ENCODE measurements at regions not wholly inside any gene's neighbourhood (a gene's known extent, or its start where the extent isn't known, plus 50 kb on each side); places are given as distances from the start of the nearest gene placed in this dataset.

- peaks cover 42% of the 10 kb centered on the region for H3K27me3 ChIP-seq
- H2AFZ ChIP-seq, result no peak overlapping the region
- peak overlapping the region; percentile 82 for H3K4me2 ChIP-seq
Observed at GRCh38 chr17:36703860-36704266, 102.5 kb downstream of the MRM1 start.

GRCh38 chr17:36705283-36705795, 104.0 kb downstream of the MRM1 start:
- no peaks in the 10 kb centered on the region for H3K9me2 ChIP-seq (replicated peaks; ENCODE audit: insufficient read depth)
- WGBS (ENCODE audit: low lambda C conversion rate, missing lambda C conversion rate), result 81% methylated on average over 9 of the region's 9 CpGs
- TF ChIP-seq CTCF (IDR thresholded peaks at IDR 0.05; ENCODE audit: poor library complexity) (no peak), EZH2 (IDR thresholded peaks at IDR 0.05; ENCODE audit: borderline replicate concordance) (no peak), EZH2phosphoT487 (IDR thresholded peaks at IDR 0.05; ENCODE audit: low read depth, severe bottlenecking, unreplicated experiment) (no peak)
- no peak overlapping the region for H3K4me2 ChIP-seq
- peaks cover 40% of the 10 kb centered on the region for H3K27me3 ChIP-seq
- H3K4me3 ChIP-seq, result no peak overlapping the region
- H2AFZ ChIP-seq, result no peak overlapping the region
- no peaks in the 10 kb centered on the region for H3K4me1 ChIP-seq (ENCODE audit: insufficient read depth)
- no peak overlapping the region for H3K27ac ChIP-seq
- no peaks in the 10 kb centered on the region for H3K79me2 ChIP-seq
- no peak for DNase-seq (ENCODE audit: low spot score)
- H3K9me3 ChIP-seq (ENCODE audit: low read depth), result no peaks in the 10 kb centered on the region
- H3K36me3 ChIP-seq (replicated peaks; ENCODE audit: insufficient read depth, low read depth), result no peaks in the 10 kb centered on the region
- no peaks in the 10 kb centered on the region for H4K20me1 ChIP-seq (ENCODE audit: insufficient read depth, poor library complexity, severe bottlenecking)

More at GRCh38 chr17:36703860-36704266, 102.5 kb downstream of the MRM1 start:
- H3K36me3 ChIP-seq (replicated peaks; ENCODE audit: insufficient read depth, low read depth), result no peaks in the 10 kb centered on the region
- no peaks in the 10 kb centered on the region for H4K20me1 ChIP-seq (ENCODE audit: insufficient read depth, poor library complexity, severe bottlenecking)
- no peaks in the 10 kb centered on the region for H3K9me2 ChIP-seq (replicated peaks; ENCODE audit: insufficient read depth)
- H3K4me1 ChIP-seq (ENCODE audit: insufficient read depth), result no peaks in the 10 kb centered on the region
- H3K4me3 ChIP-seq, result no peak overlapping the region
- no peaks in the 10 kb centered on the region for H3K9me3 ChIP-seq (ENCODE audit: low read depth)
- DNase-seq (ENCODE audit: low spot score), result peak; percentile 76
- H3K79me2 ChIP-seq, result no peaks in the 10 kb centered on the region
- 7% methylated on average over 28 of the region's 36 CpGs for WGBS (ENCODE audit: low lambda C conversion rate, missing lambda C conversion rate)
- no peak overlapping the region for H3K27ac ChIP-seq
- TF ChIP-seq EZH2 (IDR thresholded peaks at IDR 0.05; ENCODE audit: borderline replicate concordance) (peak; percentile 42), EZH2phosphoT487 (IDR thresholded peaks at IDR 0.05; ENCODE audit: low read depth, severe bottlenecking, unreplicated experiment) (no peak)

GRCh38 chr17:36705874-36706731, 104.7 kb downstream of the MRM1 start:
- no peak overlapping the region for H2AFZ ChIP-seq
- DNase-seq (ENCODE audit: low spot score), result peak; percentile 58
- H4K20me1 ChIP-seq (ENCODE audit: insufficient read depth, poor library complexity, severe bottlenecking), result no peaks in the 10 kb centered on the region
- no peaks in the 10 kb centered on the region for H3K9me3 ChIP-seq (ENCODE audit: low read depth)
- no peak overlapping the region for H3K4me3 ChIP-seq
- H3K36me3 ChIP-seq (replicated peaks; ENCODE audit: insufficient read depth, low read depth), result no peaks in the 10 kb centered on the region
- H3K27me3 ChIP-seq, result peaks cover 40% of the 10 kb centered on the region
- no peaks in the 10 kb centered on the region for H3K9me2 ChIP-seq (replicated peaks; ENCODE audit: insufficient read depth)
- H3K79me2 ChIP-seq, result no peaks in the 10 kb centered on the region
- peak; percentile 55 for TF ChIP-seq CTCF (IDR thresholded peaks at IDR 0.05; ENCODE audit: poor library complexity)
- no peak for TF ChIP-seq EZH2phosphoT487 (IDR thresholded peaks at IDR 0.05; ENCODE audit: low read depth, severe bottlenecking, unreplicated experiment)
- no peak overlapping the region for H3K4me2 ChIP-seq
- H3K27ac ChIP-seq, result no peak overlapping the region
- no peaks in the 10 kb centered on the region for H3K4me1 ChIP-seq (ENCODE audit: insufficient read depth)
- 58% methylated on average over 15 of the region's 15 CpGs for WGBS (ENCODE audit: low lambda C conversion rate, missing lambda C conversion rate)

- no peaks in the 10 kb centered on the region for H3K79me2 ChIP-seq
- TF ChIP-seq CTCF (IDR thresholded peaks at IDR 0.05; ENCODE audit: poor library complexity) (no peak), EZH2 (IDR thresholded peaks at IDR 0.05; ENCODE audit: borderline replicate concordance) (no peak), EZH2phosphoT487 (IDR thresholded peaks at IDR 0.05; ENCODE audit: low read depth, severe bottlenecking, unreplicated experiment) (no peak)
- 99% methylated on average over 3 of the region's 3 CpGs for WGBS (ENCODE audit: low lambda C conversion rate, missing lambda C conversion rate)
Observed at GRCh38 chr17:36707904-36708303, 106.5 kb downstream of the MRM1 start.

More at GRCh38 chr17:36707904-36708303, 106.5 kb downstream of the MRM1 start:
- no peak overlapping the region for H2AFZ ChIP-seq
- H3K36me3 ChIP-seq (replicated peaks; ENCODE audit: insufficient read depth, low read depth), result no peaks in the 10 kb centered on the region
- H3K27ac ChIP-seq, result no peak overlapping the region
- no peaks in the 10 kb centered on the region for H3K4me1 ChIP-seq (ENCODE audit: insufficient read depth)
- no peaks in the 10 kb centered on the region for H3K9me2 ChIP-seq (replicated peaks; ENCODE audit: insufficient read depth)
- no peak for DNase-seq (ENCODE audit: low spot score)
- no peaks in the 10 kb centered on the region for H3K9me3 ChIP-seq (ENCODE audit: low read depth)
- no peak overlapping the region for H3K4me3 ChIP-seq
- peaks cover 32% of the 10 kb centered on the region for H3K27me3 ChIP-seq
- H4K20me1 ChIP-seq (ENCODE audit: insufficient read depth, poor library complexity, severe bottlenecking), result no peaks in the 10 kb centered on the region
- no peak overlapping the region for H3K4me2 ChIP-seq

All from hepatocyte (in vitro differentiated cells).